Renal cortical epithelial cell (primary cell): ENCODE measurements at regions not wholly inside any gene's neighbourhood (a gene's known extent, or its start where the extent isn't known, plus 50 kb on each side); places are given as distances from the start of the nearest gene placed in this dataset.
A peak's percentile ranks its signal among the peaks of the same experiment; 100 is the strongest.

ENCODE experiments used
- DNase-seq: peaks from one replicate; pipeline ENCODE4 v3.0.0-alpha.2; 2011; ENCODE audit warnings: low read depth

DNA sequence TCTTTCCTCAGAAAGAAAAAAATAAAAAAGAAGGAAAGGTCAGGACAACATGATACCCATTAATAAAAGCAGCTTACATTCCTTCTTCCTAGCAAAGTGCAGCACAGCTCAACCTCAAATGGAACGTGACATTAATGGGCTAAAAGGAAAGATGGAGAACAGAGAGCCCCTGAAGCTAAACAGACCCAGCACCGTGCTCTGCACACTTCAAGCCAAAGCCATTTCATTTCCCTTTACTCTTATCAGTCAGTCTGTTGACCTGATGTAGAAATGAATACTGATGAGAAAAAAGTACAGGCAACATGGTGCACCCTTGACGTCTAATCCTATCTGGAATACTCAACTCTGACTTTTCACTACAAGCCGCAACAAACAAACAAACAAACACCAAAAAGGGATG lies 57.7 kb upstream of the EDNRA start:
- no peak for DNase-seq

DNA sequence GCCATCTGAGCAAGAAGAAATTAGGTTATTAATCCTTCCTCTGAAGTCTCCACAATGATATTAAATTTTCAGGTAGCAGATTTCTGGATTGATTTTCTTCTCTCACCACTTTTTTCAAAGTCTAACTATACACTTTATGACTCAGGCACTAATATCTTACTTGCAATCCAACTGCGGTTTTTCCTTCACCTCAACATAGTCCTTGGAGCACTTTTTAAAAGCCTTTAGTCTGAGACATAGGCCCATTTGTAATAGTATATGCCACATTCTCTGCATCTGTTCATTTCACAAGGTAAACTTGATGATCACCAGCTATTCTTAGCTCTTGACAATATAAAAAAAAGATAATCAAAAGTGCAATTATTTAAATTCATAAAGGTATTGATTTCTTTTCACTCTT lies 55.9 kb upstream of the EDNRA start:
- DNase-seq: peak; percentile 7

DNA sequence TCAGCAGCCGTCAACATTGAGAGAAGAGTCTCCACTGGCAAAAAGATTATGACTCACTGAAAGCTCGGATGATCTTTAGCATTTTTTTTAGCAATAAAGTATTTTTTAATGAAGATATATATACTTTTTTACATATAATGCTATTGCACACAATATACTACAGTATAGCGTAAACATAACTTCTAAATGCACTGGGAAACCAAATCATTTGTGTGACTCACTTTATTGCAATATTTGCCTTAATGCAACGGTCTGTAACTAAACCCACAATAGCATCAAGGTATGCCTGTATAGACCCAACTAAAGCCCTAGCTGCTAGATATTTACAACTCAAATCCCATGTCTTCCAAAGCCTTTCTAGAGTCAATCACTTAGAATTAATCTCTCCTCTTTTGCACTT lies 52.3 kb upstream of the EDNRA start:
- peak; percentile 7 for DNase-seq

DNA sequence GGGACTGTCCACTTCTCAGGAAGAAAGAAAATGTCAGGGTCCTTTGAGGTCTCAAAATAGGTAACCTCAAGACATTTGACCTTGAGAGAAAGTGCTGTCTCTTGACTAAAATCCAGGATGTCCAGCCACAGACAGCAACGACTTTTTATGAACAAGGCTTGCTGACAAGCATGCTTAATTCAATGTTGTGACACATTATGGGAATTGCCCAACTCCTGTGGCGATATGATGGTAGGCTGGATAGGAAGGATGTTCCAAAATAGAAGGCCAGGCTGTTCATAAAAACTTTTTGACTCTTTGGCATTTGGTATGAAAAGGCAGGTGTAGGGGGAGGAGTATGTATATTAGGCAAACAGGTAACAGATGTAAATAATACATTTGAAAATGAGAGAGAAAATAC lies 50.8 kb upstream of the EDNRA start:
- no peak for DNase-seq
